22Rv1 (cell line): ENCODE measurements at regions not wholly inside any gene's neighbourhood (a gene's known extent, or its start where the extent isn't known, plus 50 kb on each side); places are given as distances from the start of the nearest gene placed in this dataset.

Source experiments
- H3K27ac ChIP-seq: fragments of 450-650 bp; 2 replicates; pipeline ENCODE4 v1.5.1; 2017
- ZFX ChIP-seq: fragments of 450-650 bp; IDR thresholded peaks from 2 replicates; pipeline ENCODE4 v1.6.1; 2017; ENCODE audit warnings: antibody characterized with exemption, borderline replicate concordance
- TF ChIP-seq, protein P1 (sequence below): fragments of 450-650 bp; IDR thresholded peaks from 2 replicates; pipeline ENCODE4 v1.5.1; 2017; ENCODE audit warnings: mild to moderate bottlenecking

GRCh38 chr10:60466267-60467201 is 76.9 kb upstream of the ANK3 start:
- TF ChIP-seq ZFX: no peak
- H3K27ac ChIP-seq: no peak overlapping the region

- H3K27ac ChIP-seq: no peak overlapping the region
- TF ChIP-seq ZFX: no peak
- TF ChIP-seq, protein P1, sequence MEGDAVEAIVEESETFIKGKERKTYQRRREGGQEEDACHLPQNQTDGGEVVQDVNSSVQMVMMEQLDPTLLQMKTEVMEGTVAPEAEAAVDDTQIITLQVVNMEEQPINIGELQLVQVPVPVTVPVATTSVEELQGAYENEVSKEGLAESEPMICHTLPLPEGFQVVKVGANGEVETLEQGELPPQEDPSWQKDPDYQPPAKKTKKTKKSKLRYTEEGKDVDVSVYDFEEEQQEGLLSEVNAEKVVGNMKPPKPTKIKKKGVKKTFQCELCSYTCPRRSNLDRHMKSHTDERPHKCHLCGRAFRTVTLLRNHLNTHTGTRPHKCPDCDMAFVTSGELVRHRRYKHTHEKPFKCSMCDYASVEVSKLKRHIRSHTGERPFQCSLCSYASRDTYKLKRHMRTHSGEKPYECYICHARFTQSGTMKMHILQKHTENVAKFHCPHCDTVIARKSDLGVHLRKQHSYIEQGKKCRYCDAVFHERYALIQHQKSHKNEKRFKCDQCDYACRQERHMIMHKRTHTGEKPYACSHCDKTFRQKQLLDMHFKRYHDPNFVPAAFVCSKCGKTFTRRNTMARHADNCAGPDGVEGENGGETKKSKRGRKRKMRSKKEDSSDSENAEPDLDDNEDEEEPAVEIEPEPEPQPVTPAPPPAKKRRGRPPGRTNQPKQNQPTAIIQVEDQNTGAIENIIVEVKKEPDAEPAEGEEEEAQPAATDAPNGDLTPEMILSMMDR: no peak
Observed at GRCh38 chr10:60465801-60466200, 76.1 kb upstream of the ANK3 start.

GRCh38 chr10:60464659-60465058 is 75.0 kb upstream of the ANK3 start:
- no peak overlapping the region for H3K27ac ChIP-seq
- TF ChIP-seq, protein P1: no peak
- TF ChIP-seq ZFX: no peak

- TF ChIP-seq, protein P1: no peak
- no peak for TF ChIP-seq ZFX
- no peak overlapping the region for H3K27ac ChIP-seq
Observed at GRCh38 chr10:60463746-60464145, 74.1 kb upstream of the ANK3 start.

DNA sequence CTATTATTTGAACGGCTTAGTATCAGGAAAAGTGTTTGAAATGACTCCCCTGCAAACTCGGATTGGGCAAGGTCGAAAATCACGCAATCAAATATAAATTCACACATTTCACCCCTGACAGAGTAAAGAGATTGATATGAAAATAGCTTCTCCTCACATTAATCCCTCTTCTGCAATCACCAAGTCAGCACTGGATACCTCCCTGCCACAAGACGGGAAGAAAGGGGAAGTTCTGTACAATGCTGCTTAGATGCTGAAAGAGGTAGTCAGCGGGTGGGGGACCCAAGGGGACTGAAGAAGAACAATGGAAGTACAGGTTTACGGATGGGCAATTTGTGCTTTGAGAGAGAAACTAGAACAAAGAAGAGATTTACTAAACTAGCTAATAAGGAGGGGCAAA is 72.0 kb upstream of the ANK3 start:
- H3K27ac ChIP-seq: no peak overlapping the region
- no peak for TF ChIP-seq ZFX
- TF ChIP-seq, protein P1: no peak

DNA sequence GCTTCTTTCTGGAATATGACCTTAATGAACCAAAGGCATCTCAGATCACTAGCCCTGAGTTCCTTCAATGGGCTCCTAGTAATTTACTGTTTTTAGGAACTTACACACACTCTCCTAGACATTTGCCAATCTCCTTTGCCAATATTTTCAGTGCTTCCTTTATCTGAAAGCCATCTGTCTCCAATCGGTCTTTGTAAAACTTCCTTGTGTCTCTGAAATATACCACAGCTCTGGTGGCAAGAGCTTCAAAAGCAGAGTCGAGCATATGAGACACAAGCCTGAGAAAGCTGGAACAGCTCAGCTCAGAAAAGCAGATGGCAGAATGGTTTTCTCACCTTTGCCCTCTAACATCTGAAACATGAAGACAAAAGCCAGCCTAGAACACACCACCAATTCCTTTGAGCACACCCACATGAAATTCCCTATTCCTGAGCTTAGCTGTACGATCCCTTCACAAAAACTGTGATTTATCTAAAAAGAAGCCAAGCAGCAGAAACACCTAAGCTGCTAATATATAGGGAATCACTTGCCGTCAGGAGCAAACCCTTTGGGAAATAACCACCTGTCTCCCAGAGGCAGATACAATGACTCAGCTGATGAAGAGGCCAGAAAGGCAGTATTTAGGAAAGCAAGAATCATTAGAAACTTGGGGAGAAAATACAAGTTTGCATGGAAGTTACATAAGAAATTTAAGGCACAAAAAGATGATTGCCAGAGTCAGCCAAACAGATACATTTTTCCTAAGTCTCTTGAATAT is 70.2 kb upstream of the ANK3 start:
- no peak overlapping the region for H3K27ac ChIP-seq
- no peak for TF ChIP-seq ZFX

- H3K27ac ChIP-seq: no peak overlapping the region
- no peak for TF ChIP-seq ZFX
- TF ChIP-seq, protein P1: no peak
Observed at GRCh38 chr10:60456053-60456452, 66.4 kb upstream of the ANK3 start.

GRCh38 chr10:60454336-60454735 is 64.7 kb upstream of the ANK3 start:
- TF ChIP-seq, protein P1: no peak
- TF ChIP-seq ZFX: no peak
- H3K27ac ChIP-seq: no peak overlapping the region
